ENCODE measurements at regions not wholly inside any gene's neighbourhood (a gene's known extent, or its start where the extent isn't known, plus 50 kb on each side); places are given as distances from the start of the nearest gene placed in this dataset.

DNA sequence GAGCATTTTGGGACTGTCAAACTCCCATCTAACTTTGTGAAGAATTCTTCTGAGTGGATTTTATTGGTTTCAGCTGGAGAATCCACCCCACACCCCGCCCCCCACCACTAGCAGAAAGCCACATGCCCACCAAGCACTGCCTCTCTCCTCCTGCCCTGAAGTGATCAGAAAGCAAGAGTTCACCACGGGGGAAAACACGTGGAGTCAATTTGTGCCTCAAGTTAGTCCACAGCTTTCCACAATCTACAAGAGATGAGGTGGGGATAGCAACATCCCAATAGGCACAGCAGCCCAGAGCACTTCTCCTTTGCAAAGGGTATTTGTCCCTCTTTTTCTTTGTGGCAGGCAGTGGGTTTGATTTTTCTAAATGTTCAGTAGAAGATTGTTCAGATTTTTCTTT lies 177.3 kb upstream of the NT5E start:
- no peaks in the 10 kb centered on the region for H3K4me1 Mint-ChIP-seq
- no peaks in the 10 kb centered on the region for H3K36me3 Mint-ChIP-seq (ENCODE audit: insufficient read depth)
- H3K27me3 Mint-ChIP-seq = no peaks in the 10 kb centered on the region
- ATAC-seq (replicated peaks; ENCODE audit: extremely low read depth, poor library complexity, severe bottlenecking) = no peak
- DNase-seq (ENCODE audit: low spot score in 2 of 2) = no peak
- peaks cover 10% of the 10 kb centered on the region for H3K9me3 Mint-ChIP-seq
- no peak overlapping the region for H3K4me3 Mint-ChIP-seq
- H3K27ac Mint-ChIP-seq (ENCODE audit: low read depth) = no peak overlapping the region

DNA sequence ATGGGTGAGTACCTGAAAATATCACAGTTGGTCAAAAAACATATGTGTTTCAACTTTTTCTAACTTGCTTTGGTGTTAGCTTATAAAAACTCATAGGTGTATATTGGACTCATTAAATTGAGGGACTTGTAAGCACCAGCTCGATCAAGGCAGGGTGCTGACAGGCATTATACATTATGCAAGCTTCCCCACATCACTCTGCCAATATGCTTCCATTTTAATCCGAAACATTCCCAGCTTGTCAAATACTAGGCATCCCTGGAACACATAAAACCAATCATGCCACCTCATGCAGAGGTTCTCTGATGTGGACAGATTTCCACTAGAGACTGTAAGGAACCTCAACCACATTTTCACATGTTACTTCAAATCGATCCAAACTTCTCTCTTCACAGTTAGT lies 187.3 kb upstream of the NT5E start:
- no peak for ATAC-seq (replicated peaks; ENCODE audit: extremely low read depth, poor library complexity, severe bottlenecking)
- DNase-seq (ENCODE audit: low spot score in 2 of 2) = no peak
- Mint-ChIP-seq H3K27ac (ENCODE audit: low read depth) (no peak overlapping the region), H3K36me3 (ENCODE audit: insufficient read depth) (no peaks in the 10 kb centered on the region), H3K4me1 (no peaks in the 10 kb centered on the region), H3K9me3 (no peaks in the 10 kb centered on the region), H3K27me3 (no peaks in the 10 kb centered on the region), H3K4me3 (no peak overlapping the region)

DNA sequence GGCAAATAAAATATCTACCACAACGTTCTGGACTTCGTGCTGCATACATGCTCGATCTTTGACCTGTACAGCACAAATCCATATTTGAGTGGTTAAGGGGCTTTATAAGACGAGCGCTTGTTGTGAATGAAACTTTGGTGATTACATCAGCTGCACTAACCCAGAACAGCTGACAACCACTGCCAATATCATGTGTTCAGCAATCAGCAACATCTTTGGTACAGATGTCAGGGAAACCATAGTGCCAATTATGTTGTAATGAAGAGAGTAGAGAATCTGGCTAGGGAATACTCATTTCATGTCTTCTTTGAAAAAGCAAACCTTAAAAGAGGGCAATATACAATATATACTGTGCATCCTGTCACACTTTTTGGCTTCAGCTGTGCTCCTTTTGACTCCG lies 188.6 kb upstream of the NT5E start:
- DNase-seq (ENCODE audit: low spot score in 2 of 2) = no peak
- Mint-ChIP-seq H3K4me1 (no peaks in the 10 kb centered on the region), H3K27ac (ENCODE audit: low read depth) (no peak overlapping the region), H3K9me3 (no peaks in the 10 kb centered on the region), H3K36me3 (ENCODE audit: insufficient read depth) (no peaks in the 10 kb centered on the region), H3K27me3 (peaks cover 3% of the 10 kb centered on the region), H3K4me3 (no peak overlapping the region)
- ATAC-seq (replicated peaks; ENCODE audit: extremely low read depth, poor library complexity, severe bottlenecking) = no peak

DNA sequence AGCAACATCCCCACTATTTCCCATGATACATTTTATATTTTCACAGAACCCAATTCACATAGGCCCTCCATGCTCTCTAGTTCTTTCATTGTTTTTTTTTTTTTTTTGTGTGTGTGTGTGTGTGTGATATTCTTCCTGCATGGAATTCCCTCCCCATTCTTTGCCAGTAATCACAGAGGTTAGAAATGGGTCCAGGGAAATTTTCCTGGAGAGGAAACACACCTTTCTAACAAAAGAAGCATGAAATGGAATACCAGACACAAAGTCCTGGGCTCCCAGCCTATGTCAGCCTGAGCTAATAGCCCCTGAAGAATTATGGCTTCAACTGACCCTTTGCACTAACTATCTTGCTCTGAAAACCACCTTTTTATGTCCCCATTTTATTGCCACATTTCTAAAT lies 194.2 kb upstream of the NT5E start:
- peaks cover 23% of the 10 kb centered on the region for H3K27me3 Mint-ChIP-seq
- no peak overlapping the region for H3K27ac Mint-ChIP-seq (ENCODE audit: low read depth)
- no peak for DNase-seq (ENCODE audit: low spot score in 2 of 2)
- H3K4me1 Mint-ChIP-seq = no peaks in the 10 kb centered on the region
- no peak overlapping the region for H3K4me3 Mint-ChIP-seq
- ATAC-seq (replicated peaks; ENCODE audit: extremely low read depth, poor library complexity, severe bottlenecking) = no peak
- no peaks in the 10 kb centered on the region for H3K36me3 Mint-ChIP-seq (ENCODE audit: insufficient read depth)
- H3K9me3 Mint-ChIP-seq = peaks cover 8% of the 10 kb centered on the region

DNA sequence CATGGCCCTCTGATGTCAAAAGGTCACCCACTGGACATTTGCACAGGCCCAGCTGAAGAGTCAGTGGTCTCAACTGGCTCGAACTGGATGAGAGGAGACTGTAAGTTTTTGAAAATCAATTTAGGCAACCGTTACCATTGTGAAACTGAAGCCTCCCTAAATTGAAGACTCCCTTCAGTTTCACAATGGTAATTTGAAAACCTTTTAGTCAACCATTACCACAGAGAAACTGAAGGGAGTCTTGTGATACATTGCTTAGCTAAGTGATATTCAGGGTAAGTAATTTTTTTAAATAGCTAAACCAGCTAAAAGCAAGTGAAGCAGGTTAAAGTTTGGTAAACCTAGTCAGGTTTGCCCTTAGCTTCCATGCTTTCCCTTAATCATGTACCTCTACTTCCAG lies 197.3 kb upstream of the NT5E start:
- no peak for DNase-seq (ENCODE audit: low spot score in 2 of 2)
- H3K9me3 Mint-ChIP-seq = peaks cover 13% of the 10 kb centered on the region
- H3K4me3 Mint-ChIP-seq = no peak overlapping the region
- H3K27ac Mint-ChIP-seq (ENCODE audit: low read depth) = no peak overlapping the region
- H3K4me1 Mint-ChIP-seq = no peaks in the 10 kb centered on the region
- ATAC-seq (replicated peaks; ENCODE audit: extremely low read depth, poor library complexity, severe bottlenecking) = no peak
- H3K36me3 Mint-ChIP-seq (ENCODE audit: insufficient read depth) = no peaks in the 10 kb centered on the region
- peaks cover 23% of the 10 kb centered on the region for H3K27me3 Mint-ChIP-seq

DNA sequence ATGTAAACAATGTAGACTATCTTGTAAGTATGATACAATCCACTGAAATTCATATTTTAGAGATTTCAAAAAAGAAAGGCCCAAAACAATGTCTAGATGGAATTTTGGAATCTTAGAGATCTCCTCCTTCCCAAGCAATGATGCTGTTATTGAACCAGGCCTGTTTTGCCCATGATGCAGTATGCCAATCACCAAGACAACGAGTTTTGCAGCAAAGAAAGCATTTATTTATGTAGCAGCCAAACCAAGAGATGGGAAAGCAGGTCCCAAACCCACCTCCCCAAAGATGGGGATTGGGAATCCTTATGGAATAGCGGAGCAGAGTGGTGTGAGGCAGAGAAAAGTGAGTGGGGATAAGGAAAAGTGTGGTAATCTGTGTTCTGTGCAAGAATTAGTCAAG lies 197.8 kb upstream of the NT5E start:
- Mint-ChIP-seq H3K4me3 (no peak overlapping the region), H3K27ac (ENCODE audit: low read depth) (no peak overlapping the region), H3K4me1 (no peaks in the 10 kb centered on the region), H3K36me3 (ENCODE audit: insufficient read depth) (no peaks in the 10 kb centered on the region), H3K9me3 (peaks cover 13% of the 10 kb centered on the region), H3K27me3 (peaks cover 23% of the 10 kb centered on the region)
- ATAC-seq (replicated peaks; ENCODE audit: extremely low read depth, poor library complexity, severe bottlenecking) = no peak
- DNase-seq (ENCODE audit: low spot score in 2 of 2) = no peak

DNA sequence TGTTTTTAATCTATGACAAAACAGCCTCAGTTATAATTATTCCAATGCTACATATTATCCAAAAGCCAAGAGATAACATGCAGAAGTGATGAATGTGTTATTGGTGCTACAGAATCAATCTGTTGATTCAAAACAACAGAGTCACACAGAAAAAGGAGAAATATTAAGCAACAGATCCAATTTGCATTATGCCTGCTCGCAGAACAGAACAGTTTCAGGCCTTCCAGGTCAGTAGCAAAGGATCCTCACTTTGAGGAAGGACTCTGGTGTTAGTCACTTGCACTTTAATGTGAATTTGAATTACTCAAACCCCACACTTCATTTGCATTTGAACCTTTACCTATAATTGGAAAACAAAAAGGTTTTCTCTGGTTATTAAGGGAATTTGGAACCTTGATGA lies 198.6 kb upstream of the NT5E start:
- no peak for DNase-seq (ENCODE audit: low spot score in 2 of 2)
- Mint-ChIP-seq H3K4me3 (no peak overlapping the region), H3K36me3 (ENCODE audit: insufficient read depth) (no peaks in the 10 kb centered on the region), H3K27me3 (peaks cover 20% of the 10 kb centered on the region), H3K9me3 (peaks cover 13% of the 10 kb centered on the region), H3K4me1 (no peaks in the 10 kb centered on the region), H3K27ac (ENCODE audit: low read depth) (no peak overlapping the region)
- no peak for ATAC-seq (replicated peaks; ENCODE audit: extremely low read depth, poor library complexity, severe bottlenecking)

DNA sequence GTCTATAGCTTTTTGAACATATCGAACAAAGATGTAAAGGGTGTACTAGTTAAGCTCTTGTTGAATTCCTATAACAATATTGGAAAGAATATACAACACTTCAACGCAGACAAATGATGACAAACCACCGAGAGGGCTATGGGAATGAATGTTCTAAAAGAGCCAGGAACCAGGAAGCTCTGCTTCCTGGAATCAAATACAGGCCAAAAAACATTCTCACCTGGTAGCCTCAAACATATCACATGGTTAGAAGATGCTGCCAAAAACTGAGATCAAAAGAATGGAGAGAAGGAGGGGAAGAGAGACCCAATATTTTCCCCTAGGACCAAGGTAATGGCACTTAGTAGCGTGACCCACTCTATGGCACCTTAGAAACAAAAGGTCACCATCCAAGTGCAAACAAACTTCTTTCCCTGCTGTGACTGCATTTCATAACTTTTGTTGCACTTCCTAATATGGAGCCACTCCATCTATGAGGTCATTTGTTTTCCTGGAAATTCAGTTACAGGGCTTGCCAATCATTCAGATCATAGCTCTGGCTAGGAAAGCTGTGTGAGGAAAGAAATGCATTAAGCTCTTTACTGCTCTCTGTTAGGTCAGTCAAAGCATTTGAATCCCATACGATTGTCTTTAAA lies 199.2 kb upstream of the NT5E start:
- Mint-ChIP-seq H3K36me3 (ENCODE audit: insufficient read depth) (no peaks in the 10 kb centered on the region), H3K4me1 (no peaks in the 10 kb centered on the region), H3K27me3 (peaks cover 14% of the 10 kb centered on the region), H3K4me3 (no peak overlapping the region), H3K9me3 (peaks cover 13% of the 10 kb centered on the region), H3K27ac (ENCODE audit: low read depth) (no peak overlapping the region)
- ATAC-seq (replicated peaks; ENCODE audit: extremely low read depth, poor library complexity, severe bottlenecking) = no peak
- no peak for DNase-seq (ENCODE audit: low spot score in 2 of 2)

DNA sequence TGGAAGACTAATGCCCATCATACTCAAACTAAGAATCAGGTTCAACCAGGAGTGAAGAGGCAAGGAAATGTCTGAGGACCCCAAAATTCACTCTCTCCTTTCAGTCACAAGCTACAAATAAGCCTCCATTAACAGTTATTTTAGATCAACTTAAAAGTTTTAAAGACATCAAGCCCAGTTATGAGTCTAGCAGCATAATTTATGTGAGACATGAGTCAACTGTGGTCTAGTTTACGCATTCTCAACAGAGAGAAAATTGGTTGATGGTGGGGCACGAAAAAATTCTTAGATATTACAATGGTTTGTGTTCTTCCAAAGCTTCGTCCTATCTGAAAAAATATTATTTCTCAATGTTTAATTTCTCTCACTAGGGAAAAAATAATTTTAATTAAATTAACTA lies 204.9 kb upstream of the NT5E start:
- Mint-ChIP-seq H3K27ac (ENCODE audit: low read depth) (no peak overlapping the region), H3K4me3 (no peak overlapping the region), H3K4me1 (no peaks in the 10 kb centered on the region), H3K9me3 (peaks cover 6% of the 10 kb centered on the region), H3K27me3 (no peaks in the 10 kb centered on the region), H3K36me3 (ENCODE audit: insufficient read depth) (no peaks in the 10 kb centered on the region)
- ATAC-seq (replicated peaks; ENCODE audit: extremely low read depth, poor library complexity, severe bottlenecking) (no peak), DNase-seq (ENCODE audit: low spot score in 2 of 2) (no peak)

DNA sequence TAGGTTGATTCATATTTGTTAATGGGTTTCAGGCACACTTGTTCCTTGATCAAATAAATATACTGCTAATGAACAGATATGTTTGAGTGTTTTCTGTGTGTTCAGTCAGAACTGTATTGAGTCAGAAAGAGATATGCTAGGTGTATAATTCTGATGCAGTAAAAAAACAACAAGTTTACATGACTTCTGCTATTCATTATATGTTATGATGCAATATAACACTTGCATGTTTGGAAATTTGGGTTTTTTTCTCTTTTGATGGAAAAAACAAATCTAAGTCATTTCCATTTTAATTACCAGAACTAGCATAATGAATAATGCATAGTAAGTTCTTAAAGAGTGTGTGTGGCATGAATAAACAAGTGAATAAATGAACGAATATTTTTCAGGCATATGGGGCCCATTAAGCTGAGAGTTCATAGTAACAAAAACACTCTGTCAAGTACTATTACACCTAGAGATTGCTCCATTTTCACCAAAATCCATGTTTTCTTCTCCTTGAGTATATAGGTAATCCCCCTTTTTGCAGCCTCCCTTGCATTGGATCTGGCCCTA lies 208.3 kb upstream of the NT5E start:
- DNase-seq (ENCODE audit: low spot score in 2 of 2) (no peak), ATAC-seq (replicated peaks; ENCODE audit: extremely low read depth, poor library complexity, severe bottlenecking) (no peak)
- H3K9me3 Mint-ChIP-seq = no peaks in the 10 kb centered on the region
- H3K27ac Mint-ChIP-seq (ENCODE audit: low read depth) = no peak overlapping the region
- no peaks in the 10 kb centered on the region for H3K36me3 Mint-ChIP-seq (ENCODE audit: insufficient read depth)
- no peaks in the 10 kb centered on the region for H3K4me1 Mint-ChIP-seq
- H3K27me3 Mint-ChIP-seq = no peaks in the 10 kb centered on the region
- no peak overlapping the region for H3K4me3 Mint-ChIP-seq

DNA sequence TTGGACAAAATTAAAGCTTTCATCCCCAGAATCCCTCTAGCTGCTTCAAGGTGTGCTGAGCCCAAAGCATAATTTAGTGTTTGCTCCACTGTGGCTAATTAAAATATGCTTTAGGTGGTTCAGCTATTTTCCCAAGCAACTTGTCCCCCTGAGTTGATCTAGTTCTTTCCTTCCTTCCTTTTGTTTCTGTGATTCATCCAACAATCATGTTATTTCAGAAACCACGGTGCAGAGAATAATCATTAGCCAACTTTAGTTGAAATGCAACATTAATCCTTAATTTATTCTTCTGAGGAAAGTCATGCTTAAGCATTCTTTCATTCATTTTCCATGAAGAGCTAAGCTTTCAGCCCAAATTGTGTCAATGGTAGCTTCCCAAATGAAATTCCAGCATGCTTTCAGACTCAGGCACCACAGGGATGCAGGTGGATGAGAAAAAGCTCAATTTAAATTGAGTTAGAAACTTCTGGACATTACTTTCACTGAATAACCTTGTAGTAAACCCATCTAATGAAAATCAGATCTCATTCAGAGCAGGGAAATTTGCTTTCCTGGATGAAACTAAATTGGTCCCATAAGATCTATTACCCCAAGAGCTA lies 209.0 kb upstream of the NT5E start:
- Mint-ChIP-seq H3K4me1 (no peaks in the 10 kb centered on the region), H3K36me3 (ENCODE audit: insufficient read depth) (no peaks in the 10 kb centered on the region), H3K27me3 (no peaks in the 10 kb centered on the region), H3K27ac (ENCODE audit: low read depth) (no peak overlapping the region), H3K9me3 (no peaks in the 10 kb centered on the region), H3K4me3 (no peak overlapping the region)
- ATAC-seq (replicated peaks; ENCODE audit: extremely low read depth, poor library complexity, severe bottlenecking) = no peak
- DNase-seq (ENCODE audit: low spot score in 2 of 2) = no peak

DNA sequence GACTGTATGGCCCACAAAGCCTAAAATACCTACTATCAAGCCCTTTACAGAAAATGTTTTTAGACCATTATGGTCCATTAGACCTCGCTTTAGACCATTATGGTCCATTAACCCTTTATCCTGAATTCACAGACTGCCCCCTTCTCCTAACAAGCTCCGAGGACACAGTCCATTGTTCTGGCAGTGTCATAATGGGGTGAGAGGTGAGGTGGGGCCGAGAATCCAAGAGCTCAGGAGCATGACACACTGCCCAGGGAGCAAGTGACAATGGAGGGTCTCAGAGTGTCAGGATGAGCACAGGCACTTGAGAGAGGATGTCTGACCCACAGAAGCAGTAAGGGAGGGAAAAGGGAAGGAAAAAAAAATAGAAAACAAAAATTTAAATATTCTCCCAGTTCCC lies 212.4 kb upstream of the NT5E start:
- Mint-ChIP-seq H3K27me3 (no peaks in the 10 kb centered on the region), H3K36me3 (ENCODE audit: insufficient read depth) (no peaks in the 10 kb centered on the region), H3K27ac (ENCODE audit: low read depth) (no peak overlapping the region), H3K4me1 (no peaks in the 10 kb centered on the region), H3K4me3 (no peak overlapping the region), H3K9me3 (no peaks in the 10 kb centered on the region)
- DNase-seq (ENCODE audit: low spot score in 2 of 2) (no peak), ATAC-seq (replicated peaks; ENCODE audit: extremely low read depth, poor library complexity, severe bottlenecking) (no peak)

DNA sequence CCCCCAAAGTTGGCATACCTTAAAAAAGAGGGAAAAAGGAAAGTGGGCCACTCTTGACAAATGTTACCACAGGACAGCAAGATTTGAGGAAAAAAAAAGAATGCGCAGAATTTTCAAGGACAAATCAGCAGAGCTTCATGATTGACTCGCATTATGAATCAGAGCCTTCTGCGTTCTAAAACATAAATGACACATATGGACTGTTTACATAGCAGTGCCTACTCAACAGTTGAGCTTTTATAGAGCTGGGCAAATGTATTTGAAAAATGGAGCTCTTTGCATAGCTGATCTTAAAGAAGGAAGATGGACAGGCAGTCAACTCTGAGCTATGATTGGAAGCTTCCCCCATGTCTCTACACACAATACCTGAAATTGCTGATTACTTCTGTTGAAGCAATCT lies 213.2 kb upstream of the NT5E start:
- H3K36me3 Mint-ChIP-seq (ENCODE audit: insufficient read depth) = no peaks in the 10 kb centered on the region
- no peak overlapping the region for H3K4me3 Mint-ChIP-seq
- ATAC-seq (replicated peaks; ENCODE audit: extremely low read depth, poor library complexity, severe bottlenecking) (no peak), DNase-seq (ENCODE audit: low spot score in 2 of 2) (no peak)
- no peaks in the 10 kb centered on the region for H3K4me1 Mint-ChIP-seq
- H3K27ac Mint-ChIP-seq (ENCODE audit: low read depth) = no peak overlapping the region
- no peaks in the 10 kb centered on the region for H3K9me3 Mint-ChIP-seq
- no peaks in the 10 kb centered on the region for H3K27me3 Mint-ChIP-seq
